ENCODE measurements at regions not wholly inside any gene's neighbourhood (a gene's known extent, or its start where the extent isn't known, plus 50 kb on each side); places are given as distances from the start of the nearest gene placed in this dataset.

DNA sequence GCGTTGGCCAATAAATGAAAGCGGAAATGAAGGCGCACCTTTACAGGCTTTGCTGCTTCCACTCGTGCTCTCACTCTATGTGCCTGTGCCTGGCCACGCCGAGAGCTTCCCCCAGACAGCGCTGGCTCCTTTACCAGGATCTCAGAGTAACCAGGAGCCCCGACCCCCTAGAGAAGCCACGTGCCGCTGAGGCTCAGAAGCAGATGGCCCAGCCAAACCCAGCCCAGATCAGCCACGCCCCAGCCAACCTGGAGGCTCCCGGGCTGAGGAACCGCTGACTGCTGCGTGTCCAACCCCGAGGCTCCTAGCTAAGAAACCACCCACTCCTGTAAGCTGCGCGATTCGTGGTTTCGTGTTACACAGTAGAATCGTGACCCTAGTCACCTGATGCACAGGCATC lies 199.3 kb downstream of the NCK2 start:
- peaks cover 4 to 6% of the 10 kb centered on the region in 2 experiments; a peak in 4 of 5 replicates for H3K9me3 Mint-ChIP-seq
- no CpG with 5 or more reads among the region's 20 CpGs for WGBS (ENCODE audit: extremely low coverage, insufficient read length, low lambda C conversion rate)

More for the DNA sequence above, 199.3 kb downstream of the NCK2 start:
- H3K23me2 ChIP-seq (ENCODE audit: insufficient read length, low read depth, low read length, poor library complexity, severe bottlenecking): no peaks in the 10 kb centered on the region
- H3K4ac ChIP-seq (ENCODE audit: low read depth, low read length): no peak overlapping the region
- H3K79me2 ChIP-seq (ENCODE audit: insufficient read depth, low read length): no peaks in the 10 kb centered on the region
- H3K9ac ChIP-seq (ENCODE audit: extremely low read depth, insufficient read length, low read length): no peak overlapping the region
- no peaks in the 10 kb centered on the region for H4K20me1 ChIP-seq (ENCODE audit: control insufficient read depth, insufficient read depth, insufficient read length)
- no peak overlapping the region for H2AK5ac ChIP-seq (ENCODE audit: insufficient read length, low read length)
- no peak overlapping the region for H3K18ac ChIP-seq (ENCODE audit: insufficient read length, low read depth, low read length)
- H3K9me3 ChIP-seq (ENCODE audit: control insufficient read depth, low read depth, low read length): no peaks in the 10 kb centered on the region
- H4K8ac ChIP-seq (replicated peaks; ENCODE audit: insufficient read length, low read depth, low read length): no peak overlapping the region
- no peaks in the 10 kb centered on the region for H3K79me1 ChIP-seq (ENCODE audit: insufficient read depth, low read depth, low read length, poor library complexity, severe bottlenecking)
- no peak overlapping the region for H3K27ac ChIP-seq (ENCODE audit: insufficient read length, low read depth, low read length)
- no peak overlapping the region for H2BK20ac ChIP-seq (ENCODE audit: low read depth, low read length, poor library complexity, severe bottlenecking)
- no peak overlapping the region for H3K23ac ChIP-seq (ENCODE audit: insufficient read length, low read depth, low read length)
- no peak overlapping the region for H2AFZ ChIP-seq (ENCODE audit: low read length)
- H3K14ac ChIP-seq (ENCODE audit: insufficient read depth, low read length): no peak overlapping the region
- no peak overlapping the region for H3K56ac ChIP-seq (ENCODE audit: insufficient read length, low read depth, low read length)
- TF ChIP-seq, protein P1, sequence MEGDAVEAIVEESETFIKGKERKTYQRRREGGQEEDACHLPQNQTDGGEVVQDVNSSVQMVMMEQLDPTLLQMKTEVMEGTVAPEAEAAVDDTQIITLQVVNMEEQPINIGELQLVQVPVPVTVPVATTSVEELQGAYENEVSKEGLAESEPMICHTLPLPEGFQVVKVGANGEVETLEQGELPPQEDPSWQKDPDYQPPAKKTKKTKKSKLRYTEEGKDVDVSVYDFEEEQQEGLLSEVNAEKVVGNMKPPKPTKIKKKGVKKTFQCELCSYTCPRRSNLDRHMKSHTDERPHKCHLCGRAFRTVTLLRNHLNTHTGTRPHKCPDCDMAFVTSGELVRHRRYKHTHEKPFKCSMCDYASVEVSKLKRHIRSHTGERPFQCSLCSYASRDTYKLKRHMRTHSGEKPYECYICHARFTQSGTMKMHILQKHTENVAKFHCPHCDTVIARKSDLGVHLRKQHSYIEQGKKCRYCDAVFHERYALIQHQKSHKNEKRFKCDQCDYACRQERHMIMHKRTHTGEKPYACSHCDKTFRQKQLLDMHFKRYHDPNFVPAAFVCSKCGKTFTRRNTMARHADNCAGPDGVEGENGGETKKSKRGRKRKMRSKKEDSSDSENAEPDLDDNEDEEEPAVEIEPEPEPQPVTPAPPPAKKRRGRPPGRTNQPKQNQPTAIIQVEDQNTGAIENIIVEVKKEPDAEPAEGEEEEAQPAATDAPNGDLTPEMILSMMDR (conservative IDR thresholded peaks at IDR 0.05): no peak
- no peak overlapping the region for H4K91ac ChIP-seq (ENCODE audit: insufficient read length, low read depth, low read length)
- Mint-ChIP-seq H3K4me1 (peaks cover 3 to 7% of the 10 kb centered on the region in 2 experiments; a peak in 3 of 4 replicates), H3K27me3 (ENCODE audit: low read depth) (peaks cover 57% of the 10 kb centered on the region), H3K36me3 (ENCODE audit: insufficient read depth in 1 of 3, low read depth in 3 of 3) (peaks cover 0 to 4% (median 0%) of the 10 kb centered on the region in 3 experiments; a peak in 2 of 7 replicates), H3K27ac (no peak overlapping the region), H3K4me3 (no peak overlapping the region)
- no peak overlapping the region for H4K5ac ChIP-seq (ENCODE audit: insufficient read length, low read depth, low read length)
- H3K4me2 ChIP-seq (ENCODE audit: insufficient read depth, insufficient read length, low read length): no peak overlapping the region
- no peak overlapping the region for H2BK12ac ChIP-seq (ENCODE audit: insufficient read length, low read depth, low read length)
- H3K4me1 ChIP-seq (ENCODE audit: insufficient read depth, low read length): no peaks in the 10 kb centered on the region
- H3T11ph ChIP-seq (ENCODE audit: low read length): no peak overlapping the region
- no peak overlapping the region for H2BK15ac ChIP-seq (ENCODE audit: low read depth, low read length)
- no peak overlapping the region for H2BK5ac ChIP-seq (ENCODE audit: insufficient read length, low read length)
- DNase-seq: no peak
- no peak overlapping the region for H2BK120ac ChIP-seq (ENCODE audit: low read depth, low read length, poor library complexity, severe bottlenecking)
- no peaks in the 10 kb centered on the region; the same call in 1 of the 2 replicates for H3K27me3 ChIP-seq (ENCODE audit: insufficient read depth, low read length)
